GM18519 (cell line): ENCODE measurements at regions not wholly inside any gene's neighbourhood (a gene's known extent, or its start where the extent isn't known, plus 50 kb on each side); places are given as distances from the start of the nearest gene placed in this dataset.
"Not testable (repeated sequence)": the region's sequence is repeated elsewhere in the genome, so short reads cannot be mapped to it uniquely, and the experiment has no call there.

ENCODE experiments used
- ATAC-seq: cut with Tn5 transposase; IDR thresholded peaks from one replicate; pipeline ENCODE4 v1.9.1; 2021; ENCODE audit warnings: mild to moderate bottlenecking, moderate library complexity; ENCODE audit not compliant: unreplicated experiment, low FRiP score

DNA sequence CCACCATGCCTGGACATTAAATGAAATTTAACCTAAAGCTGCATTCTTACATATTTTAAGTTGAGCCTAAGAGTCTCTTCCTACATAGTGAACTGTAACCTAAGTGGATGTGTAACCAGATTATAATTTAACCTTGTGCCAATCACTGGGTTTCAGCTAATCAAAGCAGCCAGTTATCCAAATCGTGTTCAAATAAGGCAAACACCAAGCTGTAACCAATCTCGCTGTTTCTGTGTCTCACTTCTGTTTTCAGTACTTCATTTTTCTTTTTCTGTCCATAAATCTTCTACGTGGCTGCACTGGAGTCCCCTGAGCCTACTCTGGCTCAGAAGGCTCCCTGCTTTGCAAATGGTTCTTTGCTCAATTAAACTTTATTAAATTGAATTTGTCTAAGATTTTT, 186.1 kb upstream of the CNTN6 start:
- no peak for ATAC-seq

GRCh38 chr3:908839-909238, 184.0 kb upstream of the CNTN6 start:
- ATAC-seq = no peak

GRCh38 chr3:912717-913116, 180.1 kb upstream of the CNTN6 start:
- not testable (repeated sequence) for ATAC-seq

- no peak for ATAC-seq
Measured at GRCh38 chr3:923161-923910, 169.5 kb upstream of the CNTN6 start.

GRCh38 chr3:930866-931265, 162.0 kb upstream of the CNTN6 start:
- ATAC-seq = no peak

- ATAC-seq = no peak
Measured at GRCh38 chr3:933326-933725, 159.5 kb upstream of the CNTN6 start.

GRCh38 chr3:944786-945185, 148.0 kb upstream of the CNTN6 start:
- ATAC-seq = no peak

- ATAC-seq = no peak
Measured at GRCh38 chr3:945738-946137, 147.1 kb upstream of the CNTN6 start.

DNA sequence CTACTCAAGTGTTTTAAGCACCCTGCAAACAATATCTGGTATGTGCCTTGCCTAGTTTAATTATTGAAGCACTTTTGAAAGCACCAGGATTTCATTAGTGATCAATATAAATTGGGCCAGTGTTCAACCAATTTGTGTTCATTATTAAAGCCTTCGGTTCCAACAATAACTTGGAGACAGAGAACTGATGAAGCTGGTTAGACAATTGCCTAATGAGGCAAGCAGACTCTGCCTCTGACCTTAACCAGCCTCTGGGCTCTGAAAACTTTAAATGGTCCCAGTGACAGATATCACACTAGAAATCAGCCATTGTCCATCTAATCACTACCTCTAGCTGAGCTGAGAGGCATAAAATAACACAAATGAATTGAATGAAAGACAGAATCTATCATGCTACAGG, 139.9 kb upstream of the CNTN6 start:
- no peak for ATAC-seq

DNA sequence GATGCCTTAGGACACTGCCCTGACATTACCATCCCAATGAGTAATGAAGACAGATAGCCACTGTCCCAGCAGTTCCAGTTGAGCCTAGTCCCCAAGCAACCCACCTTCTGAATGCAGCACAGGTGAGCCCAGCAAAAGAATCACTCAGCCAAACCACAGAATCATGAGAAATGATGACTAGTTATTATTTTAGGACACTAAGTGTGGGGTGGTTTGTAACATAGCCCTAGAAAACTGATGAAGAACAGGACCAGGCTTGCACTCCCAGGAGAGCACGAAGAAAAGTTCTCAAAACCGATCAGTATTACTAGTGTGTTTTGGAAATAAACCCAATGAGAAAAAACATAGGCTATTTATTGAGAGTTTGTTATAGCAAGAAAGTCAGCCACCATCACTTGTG, 129.6 kb upstream of the CNTN6 start:
- no peak for ATAC-seq

DNA sequence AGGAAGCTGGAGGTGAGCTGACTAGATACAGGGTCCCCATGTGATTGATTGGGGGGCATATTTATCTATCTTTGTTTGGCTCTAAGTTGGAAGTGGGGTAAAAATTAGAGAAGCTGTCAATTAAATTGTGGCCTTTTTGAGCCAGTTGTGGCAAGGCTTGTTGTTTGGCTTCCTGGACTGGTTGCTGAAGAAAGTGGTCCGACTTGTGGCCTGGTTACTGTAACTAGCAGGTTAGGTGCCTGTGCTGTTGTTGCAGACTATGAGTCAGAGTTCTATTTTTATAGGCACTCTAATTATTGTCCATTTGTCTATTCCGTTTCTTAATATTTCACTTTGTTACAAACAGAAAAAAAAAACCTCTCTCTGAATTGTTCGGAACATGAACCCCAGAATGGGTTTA, 129.1 kb upstream of the CNTN6 start:
- no peak for ATAC-seq

DNA sequence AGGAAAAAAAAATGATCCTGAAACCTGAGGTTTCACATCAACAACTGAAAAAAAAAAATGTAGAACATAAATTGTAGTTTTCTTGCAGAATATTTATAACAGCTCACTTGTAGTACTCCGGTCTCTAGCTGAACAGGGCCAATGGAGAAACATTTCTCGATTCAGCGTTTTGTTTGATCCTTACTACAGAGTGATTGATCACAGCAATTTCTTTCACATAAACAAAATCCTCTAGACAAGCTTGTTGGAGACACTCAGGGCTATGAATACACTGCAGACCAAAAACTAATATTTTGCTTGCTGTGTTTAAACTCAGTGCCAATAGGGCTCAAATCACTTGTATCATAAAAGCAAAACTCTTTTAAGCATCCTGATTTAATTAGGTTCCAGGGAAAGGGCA, 127.0 kb upstream of the CNTN6 start:
- ATAC-seq = no peak

DNA sequence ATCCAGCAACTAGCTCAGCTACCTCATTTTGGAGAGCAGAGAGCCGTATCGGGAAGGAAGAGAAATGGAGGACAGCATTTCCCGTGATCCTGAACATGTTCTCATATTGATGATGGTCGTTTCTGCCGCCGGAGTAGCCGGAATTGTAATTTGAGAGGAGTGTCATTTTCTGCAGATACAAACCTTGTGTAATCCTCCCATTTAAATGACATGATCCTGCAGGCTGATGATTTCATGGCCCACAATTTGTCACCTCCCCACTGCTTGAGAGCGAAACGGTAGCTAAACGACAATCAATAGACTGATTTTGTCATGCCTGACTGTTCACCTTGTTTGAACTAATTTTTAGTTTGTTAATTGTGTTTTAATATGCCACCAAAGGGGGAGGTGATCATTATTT, 126.5 kb upstream of the CNTN6 start:
- ATAC-seq = no peak

DNA sequence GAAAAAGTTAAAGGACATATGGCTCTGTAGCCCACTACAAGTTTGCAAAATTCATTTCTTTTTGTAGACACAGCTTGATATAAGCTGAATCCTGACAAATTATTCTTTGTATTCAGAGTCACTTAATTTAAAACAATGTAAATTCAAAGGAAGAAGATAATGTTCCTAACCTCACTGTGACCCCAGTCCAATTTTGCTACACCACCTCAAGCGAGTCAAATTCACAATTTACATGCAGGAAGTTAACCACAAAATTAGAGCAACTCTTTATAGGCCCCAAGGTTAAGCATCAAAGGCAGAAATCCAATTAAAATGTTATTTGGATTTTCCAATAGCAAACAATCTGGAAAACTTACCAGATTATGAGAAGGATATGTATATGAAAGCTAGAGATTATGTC, 119.5 kb upstream of the CNTN6 start:
- ATAC-seq = no peak

DNA sequence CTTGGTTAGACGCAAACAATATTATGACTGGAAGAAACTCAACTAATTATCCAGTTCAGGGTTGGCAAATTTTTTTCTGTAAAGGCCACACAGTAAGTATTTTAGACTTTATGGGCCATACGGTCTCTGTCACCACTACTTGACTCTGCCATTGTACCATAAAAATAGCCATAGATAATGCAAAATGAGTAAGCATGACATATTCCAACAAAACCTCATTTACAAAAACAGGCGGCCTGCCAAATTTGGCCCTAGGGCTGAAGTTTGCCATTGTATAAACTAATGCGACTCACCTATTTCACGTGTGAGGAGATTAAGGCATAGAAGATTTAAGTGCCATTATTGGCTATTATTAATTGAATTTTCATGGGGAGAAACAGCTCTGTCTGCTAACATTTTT, 116.8 kb upstream of the CNTN6 start:
- no peak for ATAC-seq

DNA sequence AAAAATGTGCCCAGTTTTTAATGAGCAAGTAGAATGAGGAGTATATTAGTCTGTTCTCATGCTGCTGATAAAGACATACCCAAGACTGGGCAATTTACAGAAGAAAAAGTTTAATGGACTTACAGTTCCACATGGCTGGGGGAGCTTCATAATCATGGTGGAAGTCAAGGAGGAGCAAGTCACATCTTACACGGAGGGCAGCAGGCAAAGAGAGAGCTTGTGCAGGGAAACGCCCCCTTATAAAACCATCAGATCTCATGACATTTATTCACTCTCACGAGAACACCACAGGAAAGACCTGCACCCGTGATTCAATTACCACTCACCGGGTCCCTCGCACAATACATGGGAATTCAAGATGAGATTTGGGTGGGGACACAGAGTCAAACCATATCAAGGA, 111.7 kb upstream of the CNTN6 start:
- ATAC-seq = no peak

GRCh38 chr3:988785-989184, 104.0 kb upstream of the CNTN6 start:
- ATAC-seq = no peak

DNA sequence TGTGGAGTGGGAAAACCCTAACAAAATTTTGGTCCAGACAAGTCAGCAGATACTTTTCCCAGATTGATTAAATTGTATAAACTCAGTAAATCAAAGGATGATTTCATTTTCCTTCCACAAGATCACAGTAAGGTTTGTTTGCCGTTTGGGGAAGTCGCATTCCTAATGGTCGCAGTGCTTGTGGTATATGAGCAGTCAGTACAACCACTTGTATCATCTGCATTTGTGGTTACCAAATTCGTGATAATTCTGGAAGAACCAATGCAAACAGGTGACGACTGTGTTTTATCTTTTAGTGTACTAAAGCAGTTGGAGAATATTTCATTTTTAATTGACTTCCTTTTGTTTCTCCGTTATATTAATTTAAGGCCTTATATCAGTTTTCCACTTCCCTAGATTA, 100.0 kb upstream of the CNTN6 start:
- no peak for ATAC-seq

DNA sequence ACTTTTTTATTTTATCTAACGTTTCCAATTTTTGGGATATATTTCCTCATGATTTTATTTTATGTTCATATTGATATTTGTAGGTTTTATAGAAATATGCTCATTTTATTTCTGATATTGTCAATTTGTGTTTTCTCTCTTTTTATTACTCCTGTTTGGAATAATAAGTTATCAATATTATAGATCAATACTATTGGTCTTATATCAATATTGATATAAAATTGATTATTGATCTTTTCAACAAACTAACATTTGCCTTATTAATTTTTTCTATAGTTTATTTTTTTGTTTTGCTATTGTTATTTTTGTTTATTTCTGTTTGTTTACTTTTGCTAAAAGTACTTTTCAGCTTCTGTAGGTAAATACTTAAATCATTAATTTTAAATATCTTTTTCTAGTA, 90.8 kb upstream of the CNTN6 start:
- no peak for ATAC-seq

GRCh38 chr3:1007866-1008265, 85.0 kb upstream of the CNTN6 start:
- no peak for ATAC-seq

DNA sequence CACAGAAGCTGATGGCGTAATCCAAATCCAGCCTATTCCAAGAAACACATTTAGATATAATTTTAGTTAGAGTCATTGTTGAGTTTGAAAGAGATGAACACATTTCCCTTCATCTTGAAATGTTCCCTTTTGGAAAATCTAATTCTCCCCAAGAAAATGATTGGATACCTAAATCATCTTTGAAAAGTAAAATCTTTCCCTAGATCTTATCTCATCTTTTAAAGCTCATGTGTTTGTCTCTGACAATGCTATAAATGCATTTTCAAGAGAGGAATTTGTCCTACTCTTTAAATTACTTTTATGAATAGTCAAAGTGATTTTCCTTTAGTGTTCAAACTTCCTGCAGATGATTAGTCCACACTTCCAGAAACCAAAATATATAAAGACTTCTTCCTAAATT, 82.6 kb upstream of the CNTN6 start:
- no peak for ATAC-seq

- ATAC-seq = no peak
Measured at GRCh38 chr3:1015826-1016225, 77.0 kb upstream of the CNTN6 start.

- ATAC-seq = no peak
Measured at GRCh38 chr3:1017870-1018269, 75.0 kb upstream of the CNTN6 start.
